ENCODE measurements at regions not wholly inside any gene's neighbourhood (a gene's known extent, or its start where the extent isn't known, plus 50 kb on each side); places are given as distances from the start of the nearest gene placed in this dataset.

DNA sequence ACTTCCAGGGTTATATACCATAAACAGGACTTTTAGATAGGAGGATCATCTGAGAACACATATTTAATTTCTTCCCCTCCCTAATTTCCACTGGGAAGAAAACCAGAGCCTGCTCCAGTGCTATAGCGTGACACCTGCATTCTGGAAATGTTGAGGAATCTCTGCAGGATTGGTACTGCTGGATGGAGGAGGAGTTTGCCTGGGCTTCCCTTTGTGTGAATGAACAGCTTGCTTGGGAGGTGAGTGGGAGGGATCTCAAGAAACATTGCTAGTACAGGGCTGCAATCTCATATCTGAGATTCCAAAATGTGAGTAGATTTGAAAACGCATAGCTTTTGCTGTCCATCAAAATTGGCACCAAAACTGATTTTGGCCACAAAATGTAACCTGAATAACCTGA is 295.9 kb upstream of the RGMA start:
- TF ChIP-seq, protein P1, sequence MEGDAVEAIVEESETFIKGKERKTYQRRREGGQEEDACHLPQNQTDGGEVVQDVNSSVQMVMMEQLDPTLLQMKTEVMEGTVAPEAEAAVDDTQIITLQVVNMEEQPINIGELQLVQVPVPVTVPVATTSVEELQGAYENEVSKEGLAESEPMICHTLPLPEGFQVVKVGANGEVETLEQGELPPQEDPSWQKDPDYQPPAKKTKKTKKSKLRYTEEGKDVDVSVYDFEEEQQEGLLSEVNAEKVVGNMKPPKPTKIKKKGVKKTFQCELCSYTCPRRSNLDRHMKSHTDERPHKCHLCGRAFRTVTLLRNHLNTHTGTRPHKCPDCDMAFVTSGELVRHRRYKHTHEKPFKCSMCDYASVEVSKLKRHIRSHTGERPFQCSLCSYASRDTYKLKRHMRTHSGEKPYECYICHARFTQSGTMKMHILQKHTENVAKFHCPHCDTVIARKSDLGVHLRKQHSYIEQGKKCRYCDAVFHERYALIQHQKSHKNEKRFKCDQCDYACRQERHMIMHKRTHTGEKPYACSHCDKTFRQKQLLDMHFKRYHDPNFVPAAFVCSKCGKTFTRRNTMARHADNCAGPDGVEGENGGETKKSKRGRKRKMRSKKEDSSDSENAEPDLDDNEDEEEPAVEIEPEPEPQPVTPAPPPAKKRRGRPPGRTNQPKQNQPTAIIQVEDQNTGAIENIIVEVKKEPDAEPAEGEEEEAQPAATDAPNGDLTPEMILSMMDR (IDR thresholded peaks at IDR 0.05): no peak
- ATAC-seq (ENCODE audit: low FRiP score): no peak
- DNase-seq (ENCODE audit: low spot score): no peak

DNA sequence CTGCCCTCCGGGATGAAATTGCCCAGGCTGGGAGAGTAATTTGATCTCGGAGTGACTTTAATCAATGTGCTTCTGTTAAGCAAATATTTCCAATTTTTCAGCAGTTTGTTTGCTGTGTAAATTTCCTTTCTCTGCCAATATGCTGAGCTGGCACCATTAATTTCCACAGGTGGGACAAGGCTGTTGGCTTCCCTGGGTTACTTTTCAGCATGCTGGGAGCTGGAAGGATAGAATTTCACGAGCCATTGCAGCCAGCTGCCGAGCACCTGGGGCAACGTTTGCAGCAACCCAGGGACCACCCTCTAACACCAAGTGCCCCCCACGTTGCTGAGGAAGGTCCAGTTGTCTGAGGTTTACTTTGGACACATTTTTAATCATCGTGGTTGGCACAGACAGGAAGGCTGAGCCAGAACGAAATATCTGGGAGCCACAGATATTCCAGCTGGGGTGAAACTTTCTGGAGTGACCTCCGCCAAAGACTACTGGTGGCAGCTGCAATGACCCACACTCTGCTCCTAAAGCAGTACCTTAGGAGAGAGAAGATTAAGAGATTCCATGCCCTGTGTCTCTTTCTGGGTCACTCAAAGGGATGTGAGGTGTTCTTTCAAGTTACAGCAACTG is 293.3 kb upstream of the RGMA start:
- TF ChIP-seq, protein P1 (IDR thresholded peaks at IDR 0.05): no peak
- no peak for ATAC-seq (ENCODE audit: low FRiP score)
- DNase-seq (ENCODE audit: low spot score): no peak

DNA sequence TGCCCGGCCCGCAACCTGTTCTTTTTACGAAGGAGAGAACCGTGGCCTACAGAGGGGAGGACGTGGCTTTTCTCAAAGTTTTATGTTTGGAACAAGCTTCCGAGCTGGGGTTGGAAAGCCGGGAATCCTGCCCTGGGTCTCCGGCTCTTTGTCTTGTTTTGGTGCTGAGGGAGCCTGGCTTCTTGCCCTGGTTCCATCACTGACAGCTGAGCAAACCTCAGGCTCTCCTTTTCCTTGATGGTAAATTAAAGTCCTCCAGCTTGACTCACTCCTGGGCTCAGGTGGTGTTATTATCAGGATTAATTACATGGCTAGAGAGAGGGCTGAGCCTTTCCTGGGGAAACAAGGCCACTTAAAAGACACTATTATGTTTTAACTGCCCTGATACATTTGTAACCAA is 289.5 kb upstream of the RGMA start:
- TF ChIP-seq, protein P1 (IDR thresholded peaks at IDR 0.05): no peak
- DNase-seq (ENCODE audit: low spot score) (no peak), ATAC-seq (ENCODE audit: low FRiP score) (no peak)

DNA sequence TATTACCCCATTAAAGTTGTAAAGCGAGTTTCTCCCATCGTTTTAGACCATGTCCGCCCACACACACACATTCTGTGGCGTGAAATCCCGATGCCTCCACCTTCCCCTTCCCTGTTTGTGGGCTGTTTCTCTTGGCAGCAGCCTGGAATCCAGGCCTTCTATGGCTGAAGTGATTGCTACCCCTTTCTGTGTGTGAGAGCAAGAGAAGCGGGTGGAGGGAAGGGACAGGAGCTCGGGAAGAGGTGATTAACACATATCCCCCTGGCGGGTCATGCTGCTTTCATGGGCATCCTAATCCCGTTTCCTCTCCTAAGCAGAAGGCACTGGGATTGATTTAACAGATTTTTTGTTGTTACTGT is 283.8 kb upstream of the RGMA start:
- no peak for DNase-seq (ENCODE audit: low spot score)
- TF ChIP-seq, protein P1 (IDR thresholded peaks at IDR 0.05): no peak
- no peak for ATAC-seq (ENCODE audit: low FRiP score)

DNA sequence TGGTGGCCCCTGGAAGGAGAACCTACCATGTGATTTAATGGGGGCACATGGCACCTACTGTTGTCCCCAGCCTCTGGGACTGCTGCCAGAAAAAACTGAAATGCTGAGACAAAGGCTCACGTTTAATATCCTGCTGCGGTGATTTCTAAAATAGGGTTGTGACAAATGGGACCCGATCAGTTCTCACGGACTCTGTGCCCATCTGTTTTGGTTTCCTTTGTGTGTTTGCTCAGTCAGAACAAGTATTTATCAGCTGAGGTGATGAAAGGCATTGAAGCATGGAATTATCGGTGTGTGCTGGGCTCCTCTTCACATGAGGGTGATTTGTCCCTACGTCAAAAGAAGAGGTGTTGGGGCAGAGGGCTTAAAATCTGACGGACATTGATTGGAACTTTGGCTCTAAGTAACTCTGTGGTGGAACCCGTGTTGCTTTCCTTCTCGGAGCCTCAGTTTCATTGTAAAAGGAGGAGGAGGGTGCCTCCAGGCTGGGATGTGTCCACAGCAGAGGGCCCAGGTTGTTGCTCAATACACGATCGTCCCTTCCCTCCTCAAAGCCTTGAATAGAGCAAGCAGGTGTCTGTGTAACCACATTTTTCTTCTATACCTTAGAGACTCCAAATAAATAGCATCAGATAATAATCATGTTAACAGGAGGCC is 283.3 kb upstream of the RGMA start:
- TF ChIP-seq, protein P1 (IDR thresholded peaks at IDR 0.05): no peak
- ATAC-seq (ENCODE audit: low FRiP score): no peak
- no peak for DNase-seq (ENCODE audit: low spot score)

DNA sequence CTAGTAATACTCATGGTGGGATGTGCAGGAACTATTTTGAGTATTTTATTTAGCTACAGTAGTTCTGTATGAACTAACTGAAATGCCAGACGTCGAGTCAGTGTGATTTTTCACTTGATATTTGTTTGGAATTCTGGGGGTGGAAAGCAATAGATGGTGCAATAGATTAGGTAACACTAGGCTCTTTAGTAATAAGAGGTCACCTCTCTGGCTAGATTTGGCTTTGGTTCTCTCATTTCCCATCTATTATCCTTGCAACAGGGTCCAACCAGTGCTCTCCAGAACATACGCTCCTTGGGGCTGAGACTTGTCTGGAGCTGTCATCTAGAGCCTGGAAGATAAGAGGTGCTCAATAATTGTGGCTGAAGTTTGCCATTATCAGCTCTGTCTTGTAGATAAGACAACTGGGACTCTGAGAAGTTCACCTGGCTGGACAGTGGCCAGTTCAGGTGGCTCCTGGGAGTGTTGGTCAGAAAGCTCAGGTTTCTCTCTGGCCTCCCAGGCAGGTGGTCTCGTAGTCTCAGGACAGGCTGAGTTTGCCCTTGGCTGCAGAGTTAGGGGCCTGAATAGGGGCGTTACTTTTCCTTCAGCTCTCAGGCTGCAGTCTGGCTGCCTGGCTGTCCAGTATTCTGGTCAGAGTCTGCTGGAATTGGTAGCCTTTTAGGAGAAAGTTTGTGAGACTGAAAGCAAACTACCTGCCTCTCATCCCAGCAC is 277.5 kb upstream of the RGMA start:
- no peak for DNase-seq (ENCODE audit: low spot score)
- TF ChIP-seq, protein P1 (IDR thresholded peaks at IDR 0.05): no peak
- ATAC-seq (ENCODE audit: low FRiP score): no peak

DNA sequence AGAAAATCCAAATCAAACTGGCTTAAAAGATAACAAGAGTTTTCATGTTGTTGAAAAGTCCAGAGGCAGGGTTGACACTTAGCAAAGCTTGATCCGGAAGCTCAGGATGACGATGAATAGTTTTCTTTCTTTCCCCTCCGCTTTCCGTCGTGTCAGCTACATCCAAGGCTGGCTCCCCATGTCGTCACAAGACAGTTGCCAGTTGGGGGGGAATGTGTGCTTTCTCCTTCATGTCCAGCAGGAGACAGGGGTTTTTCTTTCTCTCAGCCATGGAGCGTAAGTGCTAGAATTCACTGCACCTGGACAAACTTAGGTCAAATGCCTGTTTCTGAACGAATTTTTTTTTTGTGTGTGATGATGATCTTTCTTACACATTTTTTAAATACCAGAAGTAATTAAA is 273.8 kb upstream of the RGMA start:
- TF ChIP-seq, protein P1 (IDR thresholded peaks at IDR 0.05): no peak
- DNase-seq (ENCODE audit: low spot score) (no peak), ATAC-seq (ENCODE audit: low FRiP score) (no peak)
